ENCODE measurements at regions not wholly inside any gene's neighbourhood (a gene's known extent, or its start where the extent isn't known, plus 50 kb on each side); places are given as distances from the start of the nearest gene placed in this dataset.

GRCh38 chr5:107056278-107056677, 614.5 kb downstream of the EFNA5 start:
- TF ChIP-seq FOS (IDR thresholded peaks at IDR 0.05; ENCODE audit: borderline replicate concordance, insufficient read depth, low read length) (no peak), EZH2 (IDR thresholded peaks at IDR 0.05; ENCODE audit: borderline replicate concordance, low read depth, low read length, severe bottlenecking) (no peak), POLR2AphosphoS5 (IDR thresholded peaks at IDR 0.05; ENCODE audit: insufficient read depth, low read depth, low read length) (no peak), JUN (IDR thresholded peaks at IDR 0.05; ENCODE audit: borderline replicate concordance, insufficient read depth, insufficient read length, low read depth) (no peak), MAX (IDR thresholded peaks at IDR 0.05; ENCODE audit: insufficient read depth, insufficient read length) (no peak), MYC (IDR thresholded peaks at IDR 0.05; ENCODE audit: low read depth, low read length) (no peak), CTCF (IDR thresholded peaks at IDR 0.05; ENCODE audit: extremely low read depth in 1 of 2, insufficient read depth in 1 of 2, low read depth in 1 of 2, low read length in 2 of 2) (no peak), POLR2A (IDR thresholded peaks at IDR 0.05; ENCODE audit: low read depth, low read length) (no peak), GATA2 (IDR thresholded peaks at IDR 0.05; ENCODE audit: insufficient read depth, insufficient read length, low read depth, low read length) (no peak)
- POLR2A ChIA-PET, result no interaction called here
- Histone ChIP-seq H3K9ac (replicated peaks; ENCODE audit: extremely low read depth, insufficient read depth, low read length) (no peak overlapping the region), H4K20me1 (replicated peaks; ENCODE audit: control insufficient read depth, extremely low read depth, insufficient read depth, low read length) (no peaks in the 10 kb centered on the region), H3K4me3 (replicated peaks in 1 of 3; ENCODE audit: insufficient read depth in 1 of 3, low read depth in 1 of 3, low read length in 3 of 3) (no peak overlapping the region), H3K4me1 (ENCODE audit: control insufficient read depth, extremely low read depth, insufficient read depth, low read length) (no peaks in the 10 kb centered on the region), H3K79me2 (ENCODE audit: control insufficient read depth, insufficient read depth, low read length) (no peaks in the 10 kb centered on the region), H3K27ac (ENCODE audit: insufficient read depth, low read depth, low read length) (no peak overlapping the region), H3K27me3 (ENCODE audit: control insufficient read depth in 2 of 2, insufficient read depth in 2 of 2, low read length in 2 of 2) (no peaks in the 10 kb centered on the region), H3K9me3 (replicated peaks; ENCODE audit: control insufficient read depth, insufficient read depth, low read length) (no peaks in the 10 kb centered on the region), H3K4me2 (ENCODE audit: insufficient read depth, low read length) (no peak overlapping the region), H3K36me3 (ENCODE audit: control insufficient read depth in 2 of 2, extremely low read depth in 1 of 2, insufficient read depth in 2 of 2, low read length in 2 of 2) (no peaks in the 10 kb centered on the region), H3K9me1 (replicated peaks; ENCODE audit: control insufficient read depth, extremely low read depth, insufficient read depth, low read length) (no peaks in the 10 kb centered on the region), H2AFZ (ENCODE audit: low read depth, low read length) (no peak overlapping the region)
- BruUV-seq (replicated peaks), result no TSS peak
- dilution Hi-C loops (cut with MboI; ENCODE audit: extremely low pct_ligation_motif_present, low sequenced_read_pairs) (no loop called here), intact Hi-C loops (cut with micrococcal nuclease) (no loop called here)
- DNase-seq (ENCODE audit: low read depth, low spot score) (no peak), FAIRE-seq (no peak)
- CTCF ChIA-PET, result interaction anchor here (2.0 kb wide), 1 partner anchor 10 kb away, joined by 9 read pairs; no protein-coding TSS in a partner anchor

Measured in endothelial cell of umbilical vein (primary cell).